ENCODE measurements at regions not wholly inside any gene's neighbourhood (a gene's known extent, or its start where the extent isn't known, plus 50 kb on each side); places are given as distances from the start of the nearest gene placed in this dataset.
"Not testable (repeated sequence)": the region's sequence is repeated elsewhere in the genome, so short reads cannot be mapped to it uniquely, and the experiment has no call there.

- DNase-seq (ENCODE audit: low read depth): not testable (repeated sequence)
Measured at GRCh38 chr1:120238867-120239266, 62.5 kb upstream of the SEC22B start.

GRCh38 chr1:120233661-120234018, 57.3 kb upstream of the SEC22B start:
- DNase-seq (ENCODE audit: low read depth): not testable (repeated sequence)

GRCh38 chr1:120232834-120233660, 56.7 kb upstream of the SEC22B start:
- not testable (repeated sequence) for DNase-seq (ENCODE audit: low read depth)

GRCh38 chr1:120229835-120230234, 53.5 kb upstream of the SEC22B start:
- not testable (repeated sequence) for DNase-seq (ENCODE audit: low read depth)
